ENCODE measurements at regions not wholly inside any gene's neighbourhood (a gene's known extent, or its start where the extent isn't known, plus 50 kb on each side); places are given as distances from the start of the nearest gene placed in this dataset.
"Not testable (repeated sequence)": the region's sequence is repeated elsewhere in the genome, so short reads cannot be mapped to it uniquely, and the experiment has no call there.

DNA sequence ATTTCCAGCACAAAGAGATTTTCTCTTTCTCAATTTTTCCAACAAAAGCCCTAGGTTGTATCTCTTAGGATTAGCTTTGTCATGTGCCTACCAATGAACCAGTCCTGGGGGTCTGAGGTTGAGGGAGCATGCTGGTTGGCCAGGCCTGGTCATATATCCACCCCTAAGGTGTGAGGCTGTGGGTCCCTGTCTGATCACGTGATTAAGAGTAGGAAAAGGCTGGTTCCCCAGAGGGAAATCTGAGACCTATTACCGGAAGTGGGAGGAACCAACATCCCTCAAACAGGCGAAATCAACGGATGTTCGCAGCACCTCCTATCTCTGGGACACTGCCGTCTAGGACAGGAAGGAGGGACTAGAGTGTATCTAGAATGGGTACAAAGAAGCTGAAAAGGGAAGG is 185.7 kb upstream of the IRX5 start:
- Histone ChIP-seq H3K4me3 (no peak overlapping the region), H3K9me3 (no peaks in the 10 kb centered on the region), H3K36me3 (no peaks in the 10 kb centered on the region), H3K27ac (no peak overlapping the region), H3K27me3 (no peaks in the 10 kb centered on the region), H3K4me1 (ENCODE audit: insufficient read depth) (peaks cover 2% of the 10 kb centered on the region)
- no peak for DNase-seq
- TF ChIP-seq POLR2A (IDR thresholded peaks at IDR 0.05) (no peak), EP300 (IDR thresholded peaks at IDR 0.05) (no peak)
- TF ChIP-seq, protein P1, sequence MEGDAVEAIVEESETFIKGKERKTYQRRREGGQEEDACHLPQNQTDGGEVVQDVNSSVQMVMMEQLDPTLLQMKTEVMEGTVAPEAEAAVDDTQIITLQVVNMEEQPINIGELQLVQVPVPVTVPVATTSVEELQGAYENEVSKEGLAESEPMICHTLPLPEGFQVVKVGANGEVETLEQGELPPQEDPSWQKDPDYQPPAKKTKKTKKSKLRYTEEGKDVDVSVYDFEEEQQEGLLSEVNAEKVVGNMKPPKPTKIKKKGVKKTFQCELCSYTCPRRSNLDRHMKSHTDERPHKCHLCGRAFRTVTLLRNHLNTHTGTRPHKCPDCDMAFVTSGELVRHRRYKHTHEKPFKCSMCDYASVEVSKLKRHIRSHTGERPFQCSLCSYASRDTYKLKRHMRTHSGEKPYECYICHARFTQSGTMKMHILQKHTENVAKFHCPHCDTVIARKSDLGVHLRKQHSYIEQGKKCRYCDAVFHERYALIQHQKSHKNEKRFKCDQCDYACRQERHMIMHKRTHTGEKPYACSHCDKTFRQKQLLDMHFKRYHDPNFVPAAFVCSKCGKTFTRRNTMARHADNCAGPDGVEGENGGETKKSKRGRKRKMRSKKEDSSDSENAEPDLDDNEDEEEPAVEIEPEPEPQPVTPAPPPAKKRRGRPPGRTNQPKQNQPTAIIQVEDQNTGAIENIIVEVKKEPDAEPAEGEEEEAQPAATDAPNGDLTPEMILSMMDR (IDR thresholded peaks at IDR 0.05) = no peak
- intact Hi-C loops (cut with DNase I) = no loop called here
- 71 to 79% (median 78%) methylated on average over 6 of the region's 6 CpGs for WGBS, 3 donors

- DNase-seq = no peak
- TF ChIP-seq POLR2A (IDR thresholded peaks at IDR 0.05) (no peak), EP300 (IDR thresholded peaks at IDR 0.05) (no peak)
- TF ChIP-seq, protein P1 (IDR thresholded peaks at IDR 0.05) = no peak
- Histone ChIP-seq H3K4me3 (no peak overlapping the region), H3K36me3 (no peaks in the 10 kb centered on the region), H3K27me3 (no peaks in the 10 kb centered on the region), H3K4me1 (ENCODE audit: insufficient read depth) (no peaks in the 10 kb centered on the region), H3K9me3 (no peaks in the 10 kb centered on the region), H3K27ac (no peak overlapping the region)
- intact Hi-C loops (cut with DNase I) = no loop called here
- 0 to 10% (median 7%) methylated on average over 1 of the region's 1 CpG for WGBS, 3 donors
Observed at GRCh38 chr16:54742436-54742835, 188.2 kb upstream of the IRX5 start.

GRCh38 chr16:54739381-54739780 is 191.3 kb upstream of the IRX5 start:
- no peak for DNase-seq
- WGBS, 3 donors = 85 to 90% (median 87%) methylated on average over 4 of the region's 4 CpGs
- H3K9me3 ChIP-seq = no peaks in the 10 kb centered on the region
- no peak overlapping the region for H3K27ac ChIP-seq
- intact Hi-C loops (cut with DNase I) = no loop called here
- H3K4me1 ChIP-seq (ENCODE audit: insufficient read depth) = no peaks in the 10 kb centered on the region
- TF ChIP-seq EP300 (IDR thresholded peaks at IDR 0.05) (no peak), POLR2A (IDR thresholded peaks at IDR 0.05) (no peak)
- TF ChIP-seq, protein P1 (IDR thresholded peaks at IDR 0.05) = no peak
- no peak overlapping the region for H3K4me3 ChIP-seq
- H3K36me3 ChIP-seq = no peaks in the 10 kb centered on the region
- no peaks in the 10 kb centered on the region for H3K27me3 ChIP-seq

GRCh38 chr16:54734156-54734555 is 196.5 kb upstream of the IRX5 start:
- TF ChIP-seq, protein P1 (IDR thresholded peaks at IDR 0.05) = no peak
- TF ChIP-seq POLR2A (IDR thresholded peaks at IDR 0.05) = no peak
- TF ChIP-seq EP300 (IDR thresholded peaks at IDR 0.05) = no peak
- no peaks in the 10 kb centered on the region for H3K9me3 ChIP-seq
- no peak for DNase-seq
- H3K27me3 ChIP-seq = no peaks in the 10 kb centered on the region
- intact Hi-C loops (cut with DNase I) = no loop called here
- 69 to 82% (median 71%) methylated on average over 1 of the region's 1 CpG for WGBS, 3 donors
- no peak overlapping the region for H3K4me3 ChIP-seq
- no peaks in the 10 kb centered on the region for H3K4me1 ChIP-seq (ENCODE audit: insufficient read depth)
- no peak overlapping the region for H3K27ac ChIP-seq
- no peaks in the 10 kb centered on the region for H3K36me3 ChIP-seq

- H3K27ac ChIP-seq = not testable (repeated sequence)
- 74 to 91% (median 91%) methylated on average over 1 of the region's 1 CpG for WGBS, 3 donors
Observed at GRCh38 chr16:54727696-54728095, 203.0 kb upstream of the IRX5 start.

More at GRCh38 chr16:54727696-54728095, 203.0 kb upstream of the IRX5 start:
- H3K27me3 ChIP-seq; H3K4me1 ChIP-seq (ENCODE audit: insufficient read depth); intact Hi-C loops (cut with DNase I); H3K36me3 ChIP-seq; H3K9me3 ChIP-seq; DNase-seq; H3K4me3 ChIP-seq: not testable (repeated sequence)

Data from ovary (tissue), 7 donors.